ENCODE measurements at regions not wholly inside any gene's neighbourhood (a gene's known extent, or its start where the extent isn't known, plus 50 kb on each side); places are given as distances from the start of the nearest gene placed in this dataset.
"Not testable (repeated sequence)": the region's sequence is repeated elsewhere in the genome, so short reads cannot be mapped to it uniquely, and the experiment has no call there.

GRCh38 chr14:82994547-82994946 is 1460.9 kb upstream of the SEL1L start:
- not testable (repeated sequence) for TF ChIP-seq CTCF (IDR thresholded peaks at IDR 0.05); HOXA7 (CRISPR knock-in tag; IDR thresholded peaks at IDR 0.05); MAZ (IDR thresholded peaks at IDR 0.05; ENCODE audit: borderline replicate concordance, low read depth, low read length)
